ENCODE measurements at regions not wholly inside any gene's neighbourhood (a gene's known extent, or its start where the extent isn't known, plus 50 kb on each side); places are given as distances from the start of the nearest gene placed in this dataset.

DNA sequence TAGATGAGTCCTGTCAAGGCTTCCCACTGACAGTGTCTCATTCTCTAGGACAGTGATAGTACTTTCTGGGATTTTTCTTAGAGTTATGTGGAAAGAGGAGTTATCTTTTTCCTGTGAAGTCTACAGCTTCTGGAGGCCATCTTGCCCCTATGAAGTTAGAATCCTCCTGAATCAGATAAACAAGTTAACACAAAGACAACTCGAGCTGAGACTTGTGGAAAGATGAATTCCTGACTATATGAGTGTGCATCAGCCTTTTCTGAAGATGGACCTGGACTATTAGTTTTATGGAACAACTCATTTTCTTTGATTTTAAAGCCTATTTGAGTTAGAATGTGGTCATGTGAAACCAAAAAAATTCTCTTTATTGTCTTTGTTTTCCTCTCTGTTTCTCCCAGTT is 290.9 kb downstream of the LRRIQ3 start:
- TF ChIP-seq CTCF (IDR thresholded peaks at IDR 0.05), result no peak
- Mint-ChIP-seq H3K27me3 (ENCODE audit: low read depth, poor library complexity) (no peaks in the 10 kb centered on the region), H3K4me3 (no peak overlapping the region), H3K27ac (no peak overlapping the region), H3K4me1 (no peaks in the 10 kb centered on the region), H3K36me3 (ENCODE audit: low read depth) (no peaks in the 10 kb centered on the region), H3K9me3 (no peaks in the 10 kb centered on the region)
- DNase-seq, result no peak

DNA sequence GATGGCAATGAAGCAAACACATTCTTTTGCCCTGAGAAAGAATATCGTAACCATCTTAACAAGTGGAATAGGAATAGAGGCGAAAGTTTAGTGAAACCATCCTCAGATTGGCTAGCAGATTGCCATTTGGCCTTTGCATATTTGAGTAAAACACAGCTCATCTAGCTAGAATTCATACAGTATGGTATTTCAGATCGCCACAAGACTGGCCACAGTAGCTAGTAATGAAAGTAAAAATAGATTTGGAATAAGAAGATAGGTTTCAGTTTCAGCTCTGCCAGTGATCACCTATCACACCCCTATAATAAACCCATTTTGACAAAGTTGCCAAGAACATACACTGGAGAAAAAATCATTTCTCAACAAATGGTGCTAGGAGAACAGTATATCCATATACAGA is 294.9 kb downstream of the LRRIQ3 start:
- no peaks in the 10 kb centered on the region for H3K27me3 Mint-ChIP-seq (ENCODE audit: low read depth, poor library complexity)
- H3K27ac Mint-ChIP-seq, result no peak overlapping the region
- TF ChIP-seq CTCF (IDR thresholded peaks at IDR 0.05), result no peak
- no peaks in the 10 kb centered on the region for H3K4me1 Mint-ChIP-seq
- no peak overlapping the region for H3K4me3 Mint-ChIP-seq
- no peaks in the 10 kb centered on the region for H3K9me3 Mint-ChIP-seq
- no peaks in the 10 kb centered on the region for H3K36me3 Mint-ChIP-seq (ENCODE audit: low read depth)
- DNase-seq, result no peak

DNA sequence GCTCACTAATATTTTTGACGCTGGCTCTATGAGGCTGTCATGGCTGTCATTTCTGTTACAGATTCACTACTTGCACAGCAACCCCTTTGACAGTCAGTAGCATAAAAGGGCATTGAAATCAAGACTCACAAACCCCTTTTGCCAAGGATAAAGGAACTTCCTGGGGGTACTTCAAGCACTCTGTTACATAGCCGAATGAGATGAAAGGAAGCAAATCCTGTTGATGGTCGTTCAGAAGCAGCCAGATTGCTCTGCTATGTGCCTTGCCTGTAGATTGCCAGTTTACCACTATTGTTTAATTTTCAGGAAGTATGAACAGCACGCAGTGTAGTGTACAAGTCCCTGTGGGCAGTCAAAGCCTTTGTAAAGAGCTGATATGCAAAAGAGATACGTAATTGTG is 296.2 kb downstream of the LRRIQ3 start:
- DNase-seq, result no peak
- Mint-ChIP-seq H3K9me3 (no peaks in the 10 kb centered on the region), H3K27ac (no peak overlapping the region)

GRCh38 chr1:73899311-73899710 is 298.7 kb downstream of the LRRIQ3 start:
- no peak overlapping the region for H3K27ac Mint-ChIP-seq
- DNase-seq, result no peak
- H3K27me3 Mint-ChIP-seq (ENCODE audit: low read depth, poor library complexity), result no peaks in the 10 kb centered on the region
- no peaks in the 10 kb centered on the region for H3K4me1 Mint-ChIP-seq
- no peak overlapping the region for H3K4me3 Mint-ChIP-seq
- H3K9me3 Mint-ChIP-seq, result no peaks in the 10 kb centered on the region
- no peaks in the 10 kb centered on the region for H3K36me3 Mint-ChIP-seq (ENCODE audit: low read depth)
- no peak for TF ChIP-seq CTCF (IDR thresholded peaks at IDR 0.05)

More for the DNA sequence above, 296.2 kb downstream of the LRRIQ3 start:
- TF ChIP-seq CTCF (IDR thresholded peaks at IDR 0.05), result no peak
- Mint-ChIP-seq H3K36me3 (ENCODE audit: low read depth) (no peaks in the 10 kb centered on the region), H3K4me1 (no peaks in the 10 kb centered on the region), H3K4me3 (no peak overlapping the region), H3K27me3 (ENCODE audit: low read depth, poor library complexity) (no peaks in the 10 kb centered on the region)

DNA sequence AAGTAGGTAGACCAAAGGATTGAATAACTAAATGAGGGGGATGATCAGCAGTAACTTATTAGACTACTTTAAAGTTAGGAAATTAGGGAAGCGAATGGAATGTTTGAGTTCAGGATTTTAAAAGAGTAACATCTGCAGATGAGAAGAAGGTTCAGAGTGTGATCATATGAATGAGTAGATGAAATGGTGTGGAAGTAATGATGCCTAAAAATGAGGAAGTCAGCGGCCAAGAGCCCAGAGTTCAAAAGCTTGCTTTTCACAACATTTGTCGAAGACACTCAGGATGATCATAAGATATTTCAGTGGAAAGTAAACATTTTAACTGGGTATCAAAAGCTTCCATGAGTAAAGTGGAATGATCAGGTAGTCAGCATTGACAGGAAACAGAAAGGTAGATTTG is 299.4 kb downstream of the LRRIQ3 start:
- H3K27me3 Mint-ChIP-seq (ENCODE audit: low read depth, poor library complexity), result no peaks in the 10 kb centered on the region
- DNase-seq, result no peak
- H3K9me3 Mint-ChIP-seq, result no peaks in the 10 kb centered on the region
- H3K36me3 Mint-ChIP-seq (ENCODE audit: low read depth), result no peaks in the 10 kb centered on the region
- TF ChIP-seq CTCF (IDR thresholded peaks at IDR 0.05), result no peak
- no peak overlapping the region for H3K27ac Mint-ChIP-seq
- no peak overlapping the region for H3K4me3 Mint-ChIP-seq
- no peaks in the 10 kb centered on the region for H3K4me1 Mint-ChIP-seq

DNA sequence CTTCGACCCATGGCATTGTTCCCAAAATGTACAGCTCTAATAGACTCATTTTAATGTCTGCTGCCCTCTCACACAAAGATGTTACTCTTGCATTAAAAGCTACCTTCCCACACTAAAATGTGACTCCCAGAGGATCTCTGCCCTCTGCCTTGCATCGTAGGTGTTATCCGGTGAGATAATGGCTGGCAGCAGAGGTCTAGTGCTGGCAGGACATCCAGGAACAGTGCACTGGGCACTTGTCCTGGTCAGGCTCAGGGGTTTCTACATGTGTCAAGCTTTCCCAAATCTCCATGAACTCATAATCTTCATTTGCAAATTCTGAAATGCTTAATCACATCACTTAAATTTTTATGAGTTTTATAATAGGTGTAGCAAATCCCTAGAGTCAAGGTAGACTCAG is 310.6 kb downstream of the LRRIQ3 start:
- H3K4me3 Mint-ChIP-seq, result no peak overlapping the region
- H3K4me1 Mint-ChIP-seq, result no peaks in the 10 kb centered on the region
- H3K9me3 Mint-ChIP-seq, result no peaks in the 10 kb centered on the region
- no peak for TF ChIP-seq CTCF (IDR thresholded peaks at IDR 0.05)
- H3K27ac Mint-ChIP-seq, result no peak overlapping the region
- H3K27me3 Mint-ChIP-seq (ENCODE audit: low read depth, poor library complexity), result no peaks in the 10 kb centered on the region
- DNase-seq, result no peak
- H3K36me3 Mint-ChIP-seq (ENCODE audit: low read depth), result no peaks in the 10 kb centered on the region

All from nephron progenitor cell (in vitro differentiated cells).